ENCODE measurements at regions not wholly inside any gene's neighbourhood (a gene's known extent, or its start where the extent isn't known, plus 50 kb on each side); places are given as distances from the start of the nearest gene placed in this dataset.

DNA sequence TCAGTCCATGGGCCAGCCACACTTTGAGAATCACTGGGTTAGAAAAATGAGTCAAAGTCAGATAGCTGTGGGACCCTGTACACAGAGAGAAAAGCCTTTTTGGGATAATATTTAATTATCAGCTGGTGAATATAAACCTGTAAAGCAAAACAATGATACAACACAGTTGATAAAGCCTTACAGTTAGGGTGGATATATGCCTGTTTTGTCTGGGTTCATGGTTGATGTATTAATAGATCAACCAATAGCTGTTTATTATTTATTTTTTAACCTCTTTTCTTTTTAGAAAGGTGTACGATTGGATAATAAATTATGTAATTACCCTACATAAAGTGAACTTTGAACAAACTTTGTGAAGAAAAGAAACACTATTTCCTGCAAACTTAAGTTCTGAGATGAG, 145.6 kb downstream of the TDRD15 start:
- no peak overlapping the region for H3K4me3 ChIP-seq (ENCODE audit: low read depth in 2 of 2, low read length in 2 of 2)
- no peaks in the 10 kb centered on the region for H3K4me1 ChIP-seq (ENCODE audit: control insufficient read depth, insufficient read depth, low read length)
- BruUV-seq (replicated peaks), result no TSS peak
- H3K36me3 ChIP-seq (ENCODE audit: control insufficient read depth, insufficient read depth, low read length), result no peaks in the 10 kb centered on the region
- ATAC-seq (no peak), DNase-seq (ENCODE audit: low read depth, low spot score) (no peak)
- POLR2A ChIA-PET, result no interaction called here
- intact Hi-C loops (cut with micrococcal nuclease; ENCODE audit: unreplicated experiment), result no loop called here
- no peaks in the 10 kb centered on the region for H3K27me3 ChIP-seq (ENCODE audit: control insufficient read depth, insufficient read depth, low read length)
- CTCF ChIA-PET, result no interaction called here
- H3K27ac ChIP-seq (ENCODE audit: low read length), result no peak overlapping the region
- no peak for TF ChIP-seq SIN3A (IDR thresholded peaks at IDR 0.05; ENCODE audit: borderline replicate concordance, insufficient read depth, low read depth, low read length)
- H3K9me3 ChIP-seq (ENCODE audit: control insufficient read depth, insufficient read depth, low read depth, low read length), result no peaks in the 10 kb centered on the region
- in situ Hi-C loops (cut with HindIII; ENCODE audit: low pct_unique_long_range_greater_than_20kb, low sequenced_read_pairs), result no loop called here

DNA sequence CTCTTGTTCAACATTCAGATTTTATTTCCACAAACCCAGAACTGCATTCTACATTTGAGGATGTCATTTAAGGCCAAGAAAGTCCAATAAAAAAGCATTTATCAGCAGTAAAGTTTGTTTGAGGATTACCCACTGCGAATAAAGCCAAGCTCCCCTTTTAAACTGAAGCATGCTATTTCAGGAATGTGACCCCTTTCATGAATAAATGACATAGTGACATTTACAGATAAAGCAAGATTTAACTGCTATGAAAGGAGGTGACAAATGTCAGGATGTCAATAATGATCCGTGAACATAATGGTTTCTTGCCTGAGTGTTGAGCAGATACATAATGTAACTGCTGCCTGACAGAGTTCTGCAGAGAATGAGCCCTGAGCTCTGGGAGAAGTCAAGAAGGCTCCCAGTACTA, 146.3 kb downstream of the TDRD15 start:
- Histone ChIP-seq H3K27me3 (ENCODE audit: control insufficient read depth, insufficient read depth, low read length) (no peaks in the 10 kb centered on the region), H3K4me3 (ENCODE audit: low read depth in 2 of 2, low read length in 2 of 2) (no peak overlapping the region), H3K36me3 (ENCODE audit: control insufficient read depth, insufficient read depth, low read length) (no peaks in the 10 kb centered on the region), H3K27ac (ENCODE audit: low read length) (no peak overlapping the region), H3K9me3 (ENCODE audit: control insufficient read depth, insufficient read depth, low read depth, low read length) (no peaks in the 10 kb centered on the region), H3K4me1 (ENCODE audit: control insufficient read depth, insufficient read depth, low read length) (no peaks in the 10 kb centered on the region)
- ATAC-seq (no peak), DNase-seq (ENCODE audit: low read depth, low spot score) (no peak)
- POLR2A ChIA-PET, result no interaction called here
- no peak for TF ChIP-seq POLR2AphosphoS5 (IDR thresholded peaks at IDR 0.05; ENCODE audit: low read depth, low read length)
- TF ChIP-seq, protein P1, sequence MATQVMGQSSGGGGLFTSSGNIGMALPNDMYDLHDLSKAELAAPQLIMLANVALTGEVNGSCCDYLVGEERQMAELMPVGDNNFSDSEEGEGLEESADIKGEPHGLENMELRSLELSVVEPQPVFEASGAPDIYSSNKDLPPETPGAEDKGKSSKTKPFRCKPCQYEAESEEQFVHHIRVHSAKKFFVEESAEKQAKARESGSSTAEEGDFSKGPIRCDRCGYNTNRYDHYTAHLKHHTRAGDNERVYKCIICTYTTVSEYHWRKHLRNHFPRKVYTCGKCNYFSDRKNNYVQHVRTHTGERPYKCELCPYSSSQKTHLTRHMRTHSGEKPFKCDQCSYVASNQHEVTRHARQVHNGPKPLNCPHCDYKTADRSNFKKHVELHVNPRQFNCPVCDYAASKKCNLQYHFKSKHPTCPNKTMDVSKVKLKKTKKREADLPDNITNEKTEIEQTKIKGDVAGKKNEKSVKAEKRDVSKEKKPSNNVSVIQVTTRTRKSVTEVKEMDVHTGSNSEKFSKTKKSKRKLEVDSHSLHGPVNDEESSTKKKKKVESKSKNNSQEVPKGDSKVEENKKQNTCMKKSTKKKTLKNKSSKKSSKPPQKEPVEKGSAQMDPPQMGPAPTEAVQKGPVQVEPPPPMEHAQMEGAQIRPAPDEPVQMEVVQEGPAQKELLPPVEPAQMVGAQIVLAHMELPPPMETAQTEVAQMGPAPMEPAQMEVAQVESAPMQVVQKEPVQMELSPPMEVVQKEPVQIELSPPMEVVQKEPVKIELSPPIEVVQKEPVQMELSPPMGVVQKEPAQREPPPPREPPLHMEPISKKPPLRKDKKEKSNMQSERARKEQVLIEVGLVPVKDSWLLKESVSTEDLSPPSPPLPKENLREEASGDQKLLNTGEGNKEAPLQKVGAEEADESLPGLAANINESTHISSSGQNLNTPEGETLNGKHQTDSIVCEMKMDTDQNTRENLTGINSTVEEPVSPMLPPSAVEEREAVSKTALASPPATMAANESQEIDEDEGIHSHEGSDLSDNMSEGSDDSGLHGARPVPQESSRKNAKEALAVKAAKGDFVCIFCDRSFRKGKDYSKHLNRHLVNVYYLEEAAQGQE (IDR thresholded peaks at IDR 0.05; ENCODE audit: insufficient read depth in 1 of 2, low read depth in 2 of 2, low read length in 1 of 2), result no peak
- TF ChIP-seq SIN3A (IDR thresholded peaks at IDR 0.05; ENCODE audit: borderline replicate concordance, insufficient read depth, low read depth, low read length), result no peak
- TF ChIP-seq TCF7L2 (IDR thresholded peaks at IDR 0.05; ENCODE audit: low read depth, low read length), result no peak
- TF ChIP-seq, protein P2, sequence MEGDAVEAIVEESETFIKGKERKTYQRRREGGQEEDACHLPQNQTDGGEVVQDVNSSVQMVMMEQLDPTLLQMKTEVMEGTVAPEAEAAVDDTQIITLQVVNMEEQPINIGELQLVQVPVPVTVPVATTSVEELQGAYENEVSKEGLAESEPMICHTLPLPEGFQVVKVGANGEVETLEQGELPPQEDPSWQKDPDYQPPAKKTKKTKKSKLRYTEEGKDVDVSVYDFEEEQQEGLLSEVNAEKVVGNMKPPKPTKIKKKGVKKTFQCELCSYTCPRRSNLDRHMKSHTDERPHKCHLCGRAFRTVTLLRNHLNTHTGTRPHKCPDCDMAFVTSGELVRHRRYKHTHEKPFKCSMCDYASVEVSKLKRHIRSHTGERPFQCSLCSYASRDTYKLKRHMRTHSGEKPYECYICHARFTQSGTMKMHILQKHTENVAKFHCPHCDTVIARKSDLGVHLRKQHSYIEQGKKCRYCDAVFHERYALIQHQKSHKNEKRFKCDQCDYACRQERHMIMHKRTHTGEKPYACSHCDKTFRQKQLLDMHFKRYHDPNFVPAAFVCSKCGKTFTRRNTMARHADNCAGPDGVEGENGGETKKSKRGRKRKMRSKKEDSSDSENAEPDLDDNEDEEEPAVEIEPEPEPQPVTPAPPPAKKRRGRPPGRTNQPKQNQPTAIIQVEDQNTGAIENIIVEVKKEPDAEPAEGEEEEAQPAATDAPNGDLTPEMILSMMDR (IDR thresholded peaks at IDR 0.05), result no peak
- BruUV-seq (replicated peaks), result no TSS peak
- in situ Hi-C loops (cut with HindIII; ENCODE audit: low pct_unique_long_range_greater_than_20kb, low sequenced_read_pairs), result no loop called here
- CTCF ChIA-PET, result no interaction called here
- intact Hi-C loops (cut with micrococcal nuclease; ENCODE audit: unreplicated experiment), result no loop called here

DNA sequence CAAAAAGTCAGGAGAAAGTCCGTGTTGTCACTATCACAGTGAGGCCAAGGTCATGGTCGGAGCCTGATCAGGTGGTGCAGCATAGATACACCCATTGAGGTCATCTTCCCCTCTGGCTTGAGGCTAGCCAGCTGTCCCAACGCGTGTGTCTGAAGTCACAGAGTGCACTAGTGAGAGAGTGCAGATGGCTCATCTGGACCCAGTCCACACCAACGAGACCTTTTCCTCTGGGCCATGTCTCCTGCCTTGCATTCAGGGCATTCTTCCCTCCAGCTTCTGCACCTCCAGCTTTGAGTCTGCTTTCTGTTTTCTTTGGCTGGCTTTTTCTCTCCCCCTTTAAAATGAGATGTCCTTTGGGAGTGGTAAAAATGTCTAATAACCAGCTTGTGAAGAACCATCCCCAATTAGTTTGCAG, 146.9 kb downstream of the TDRD15 start:
- Histone ChIP-seq H3K4me1 (ENCODE audit: control insufficient read depth, insufficient read depth, low read length) (no peaks in the 10 kb centered on the region), H3K27me3 (ENCODE audit: control insufficient read depth, insufficient read depth, low read length) (no peaks in the 10 kb centered on the region), H3K27ac (ENCODE audit: low read length) (no peak overlapping the region), H3K36me3 (ENCODE audit: control insufficient read depth, insufficient read depth, low read length) (no peaks in the 10 kb centered on the region), H3K9me3 (ENCODE audit: control insufficient read depth, insufficient read depth, low read depth, low read length) (no peaks in the 10 kb centered on the region), H3K4me3 (ENCODE audit: low read depth in 2 of 2, low read length in 2 of 2) (no peak overlapping the region)
- ChIA-PET CTCF (no interaction called here), POLR2A (no interaction called here)
- intact Hi-C loops (cut with micrococcal nuclease; ENCODE audit: unreplicated experiment), result no loop called here
- in situ Hi-C loops (cut with HindIII; ENCODE audit: low pct_unique_long_range_greater_than_20kb, low sequenced_read_pairs), result no loop called here
- BruUV-seq (replicated peaks), result no TSS peak
- TF ChIP-seq SIN3A (IDR thresholded peaks at IDR 0.05; ENCODE audit: borderline replicate concordance, insufficient read depth, low read depth, low read length) (no peak), TCF7L2 (IDR thresholded peaks at IDR 0.05; ENCODE audit: low read depth, low read length) (no peak), POLR2AphosphoS5 (IDR thresholded peaks at IDR 0.05; ENCODE audit: low read depth, low read length) (no peak)
- TF ChIP-seq, protein P2 (IDR thresholded peaks at IDR 0.05), result no peak
- ATAC-seq (no peak), DNase-seq (ENCODE audit: low read depth, low spot score) (no peak)

Data from Panc1 (cell line).